Testis (tissue), 2 donors: ENCODE measurements at regions not wholly inside any gene's neighbourhood (a gene's known extent, or its start where the extent isn't known, plus 50 kb on each side); places are given as distances from the start of the nearest gene placed in this dataset.

Experiments used
- DNase-seq: peaks from one replicate; pipeline ENCODE4 v3.0.0-alpha.2; 2019
- H3K27ac ChIP-seq, 2 donors: fragments of 200-600 bp; sonication (generic); one replicate each; pipeline ENCODE4 v1.5.1; 2019
- H3K27me3 ChIP-seq: fragments of 200-600 bp; sonication (generic); one replicate; pipeline ENCODE4 v1.5.1; 2019
- H3K36me3 ChIP-seq: fragments of 200-600 bp; sonication (generic); one replicate; pipeline ENCODE4 v1.5.1; 2017; ENCODE audit warnings: low read depth; ENCODE audit errors: missing control alignments
- H3K4me1 ChIP-seq: fragments of 200-600 bp; sonication (generic); one replicate; pipeline ENCODE4 v1.5.1; 2019
- H3K4me3 ChIP-seq, 2 donors: fragments of 200-600 bp; sonication (generic); one replicate each; pipeline ENCODE4 v1.5.1; 2017 to 2019
- H3K9me3 ChIP-seq: fragments of 200-600 bp; sonication (generic); one replicate; pipeline ENCODE4 v1.5.1; 2017
- POLR2A ChIP-seq: fragments of 450-650 bp; IDR thresholded peaks from one replicate; pipeline ENCODE4 v1.6.1; 2017; ENCODE audit warnings: antibody characterized with exemption, mild to moderate bottlenecking, moderate library complexity
- WGBS, 2 donors: methylation state at CpG; one replicate each; pipeline ENCODE4 v1.1.5; 2018; 5-methylcytosine and 5-hydroxymethylcytosine counted together
- intact Hi-C: fragments of 100-400 bp; cut with DNase I; formaldehyde crosslinking; loops from one replicate; pipeline ENCODE4 v1.15.1; 2023; ENCODE audit warnings: low total_unique reads
- TF ChIP-seq, protein P1 (sequence below), 3 experiments: fragments of 450-650 bp in 2 of 3; fragments of 200-600 bp in 1 of 3; sonication (generic) in 1 of 3; IDR thresholded peaks; one replicate each; pipeline ENCODE4 v1.5.1; 2016 to 2019; ENCODE audit warnings: antibody characterized with exemption in 3 of 3, mild to moderate bottlenecking in 2 of 3, moderate library complexity in 1 of 3

DNA sequence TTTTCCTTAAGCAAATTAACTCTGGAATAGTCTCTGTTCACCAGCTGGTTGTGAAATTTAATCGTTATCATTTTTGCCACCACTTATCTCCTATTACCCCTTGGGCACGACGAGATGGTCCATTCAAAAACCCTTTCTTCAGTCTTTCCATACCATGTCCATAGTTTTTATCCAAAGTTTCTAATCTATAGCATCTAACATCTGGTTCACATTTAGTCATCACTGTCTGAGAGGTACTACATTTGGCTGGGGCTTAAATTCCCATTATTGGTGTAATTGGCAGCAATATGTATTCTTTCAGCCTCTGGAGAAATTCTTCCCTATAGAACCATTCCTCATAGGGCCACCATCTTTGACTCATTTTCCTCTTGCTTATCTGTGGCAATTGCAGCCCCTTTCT, 163.5 kb downstream of the CCER1 start:
- Histone ChIP-seq H3K4me3 (no peak overlapping the region), H3K27me3 (no peaks in the 10 kb centered on the region), H3K9me3 (no peaks in the 10 kb centered on the region), H3K27ac (no peak overlapping the region), H3K36me3 (no peaks in the 10 kb centered on the region), H3K4me1 (no peaks in the 10 kb centered on the region)
- no peak for TF ChIP-seq POLR2A
- TF ChIP-seq, protein P1, sequence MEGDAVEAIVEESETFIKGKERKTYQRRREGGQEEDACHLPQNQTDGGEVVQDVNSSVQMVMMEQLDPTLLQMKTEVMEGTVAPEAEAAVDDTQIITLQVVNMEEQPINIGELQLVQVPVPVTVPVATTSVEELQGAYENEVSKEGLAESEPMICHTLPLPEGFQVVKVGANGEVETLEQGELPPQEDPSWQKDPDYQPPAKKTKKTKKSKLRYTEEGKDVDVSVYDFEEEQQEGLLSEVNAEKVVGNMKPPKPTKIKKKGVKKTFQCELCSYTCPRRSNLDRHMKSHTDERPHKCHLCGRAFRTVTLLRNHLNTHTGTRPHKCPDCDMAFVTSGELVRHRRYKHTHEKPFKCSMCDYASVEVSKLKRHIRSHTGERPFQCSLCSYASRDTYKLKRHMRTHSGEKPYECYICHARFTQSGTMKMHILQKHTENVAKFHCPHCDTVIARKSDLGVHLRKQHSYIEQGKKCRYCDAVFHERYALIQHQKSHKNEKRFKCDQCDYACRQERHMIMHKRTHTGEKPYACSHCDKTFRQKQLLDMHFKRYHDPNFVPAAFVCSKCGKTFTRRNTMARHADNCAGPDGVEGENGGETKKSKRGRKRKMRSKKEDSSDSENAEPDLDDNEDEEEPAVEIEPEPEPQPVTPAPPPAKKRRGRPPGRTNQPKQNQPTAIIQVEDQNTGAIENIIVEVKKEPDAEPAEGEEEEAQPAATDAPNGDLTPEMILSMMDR (IDR thresholded peaks at IDR 0.05): no peak
- intact Hi-C loops: no loop called here
- 72 to 80% methylated on average over 3 of the region's 3 CpGs for WGBS, 2 donors
- DNase-seq: no peak

DNA sequence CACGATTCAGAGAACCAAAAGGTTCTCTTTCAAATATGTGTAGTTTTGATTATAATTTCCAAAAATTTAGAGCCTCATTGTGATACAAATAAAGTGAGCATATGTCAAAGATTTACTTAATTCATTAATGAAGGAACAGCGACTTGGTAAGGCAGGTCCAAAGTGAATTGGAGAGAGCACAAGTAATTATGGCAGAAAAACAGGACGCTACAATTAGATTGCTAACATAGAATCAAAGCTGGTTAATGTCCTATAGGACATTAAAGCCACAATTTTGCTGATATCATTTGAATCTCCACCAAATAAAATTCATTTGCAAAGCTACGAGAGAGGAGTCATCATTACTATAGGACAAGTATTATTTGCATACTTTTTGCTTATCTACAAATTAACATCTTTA, 164.2 kb downstream of the CCER1 start:
- no peaks in the 10 kb centered on the region for H3K36me3 ChIP-seq
- no peak overlapping the region for H3K4me3 ChIP-seq
- TF ChIP-seq POLR2A: no peak
- TF ChIP-seq, protein P1 (IDR thresholded peaks at IDR 0.05): no peak
- H3K9me3 ChIP-seq: no peaks in the 10 kb centered on the region
- no peak for DNase-seq
- intact Hi-C loops: no loop called here
- WGBS, 2 donors: 72 to 78% methylated on average over 4 of the region's 4 CpGs
- no peak overlapping the region for H3K27ac ChIP-seq
- H3K27me3 ChIP-seq: no peaks in the 10 kb centered on the region
- H3K4me1 ChIP-seq: no peaks in the 10 kb centered on the region

DNA sequence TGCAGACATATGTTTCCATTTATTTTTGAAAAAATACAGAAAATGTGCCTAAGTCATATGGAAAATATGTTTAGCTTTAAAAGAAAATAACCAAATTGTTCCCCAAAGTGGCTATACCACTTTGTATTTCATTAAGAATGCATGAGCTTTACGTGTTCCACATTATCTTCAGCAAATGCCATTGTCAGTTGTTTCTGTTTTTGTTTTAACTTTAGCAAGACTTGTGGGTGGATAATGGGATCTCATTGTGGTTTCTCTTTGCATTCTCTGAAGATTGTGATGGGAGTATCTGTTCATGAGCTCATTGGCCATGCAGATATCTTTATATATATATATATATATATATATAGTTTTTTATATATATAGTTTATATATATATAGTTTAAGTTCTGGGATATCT, 181.5 kb downstream of the CCER1 start:
- H3K27ac ChIP-seq: no peak overlapping the region
- no peaks in the 10 kb centered on the region for H3K9me3 ChIP-seq
- intact Hi-C loops: no loop called here
- H3K4me3 ChIP-seq: no peak overlapping the region
- no peaks in the 10 kb centered on the region for H3K4me1 ChIP-seq
- DNase-seq: no peak
- H3K27me3 ChIP-seq: no peaks in the 10 kb centered on the region
- 67 to 84% methylated on average over 1 of the region's 1 CpG for WGBS, 2 donors
- TF ChIP-seq POLR2A: no peak
- TF ChIP-seq, protein P1 (IDR thresholded peaks at IDR 0.05): no peak
- H3K36me3 ChIP-seq: no peaks in the 10 kb centered on the region

DNA sequence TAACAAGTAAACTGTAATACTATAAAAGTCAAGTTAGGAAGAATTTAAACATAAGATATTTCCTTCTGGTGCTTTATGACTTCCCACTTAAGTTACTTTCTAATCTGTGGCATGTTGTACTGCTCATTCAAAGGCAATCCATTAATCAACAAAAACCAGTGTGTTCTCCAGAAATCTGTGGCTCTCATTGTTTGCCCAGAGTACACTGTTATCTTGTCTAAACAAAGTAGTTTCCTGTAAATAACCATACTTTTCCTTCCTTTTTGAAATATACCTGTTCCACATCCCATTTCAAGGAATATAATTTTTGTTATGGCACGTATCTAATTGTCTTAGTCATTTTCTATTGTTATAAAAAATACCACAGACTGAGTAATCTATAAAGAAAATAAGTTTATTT, 184.1 kb downstream of the CCER1 start:
- 65 to 78% methylated on average over 1 of the region's 1 CpG for WGBS, 2 donors
- TF ChIP-seq, protein P1 (IDR thresholded peaks at IDR 0.05): no peak
- TF ChIP-seq POLR2A: no peak
- no peak overlapping the region for H3K4me3 ChIP-seq

GRCh38 chr12:90757957-90758356, 197.0 kb downstream of the CCER1 start:
- Histone ChIP-seq H3K27me3 (no peaks in the 10 kb centered on the region), H3K4me1 (no peaks in the 10 kb centered on the region), H3K36me3 (no peaks in the 10 kb centered on the region), H3K4me3 (no peak overlapping the region), H3K9me3 (no peaks in the 10 kb centered on the region), H3K27ac (no peak overlapping the region)
- WGBS, 2 donors: 84 to 97% methylated on average over 1 of the region's 1 CpG
- no peak for DNase-seq
- intact Hi-C loops: no loop called here
- TF ChIP-seq POLR2A: no peak
- TF ChIP-seq, protein P1 (IDR thresholded peaks at IDR 0.05): no peak

More for the DNA sequence above, 184.1 kb downstream of the CCER1 start:
- Histone ChIP-seq H3K27me3 (no peaks in the 10 kb centered on the region), H3K4me1 (no peaks in the 10 kb centered on the region), H3K9me3 (no peaks in the 10 kb centered on the region), H3K27ac (no peak overlapping the region), H3K36me3 (no peaks in the 10 kb centered on the region)
- intact Hi-C loops: no loop called here
- DNase-seq: no peak
